DOHH2 (cell line): ENCODE measurements at regions not wholly inside any gene's neighbourhood (a gene's known extent, or its start where the extent isn't known, plus 50 kb on each side); places are given as distances from the start of the nearest gene placed in this dataset.

ENCODE experiments used
- CTCF ChIP-seq: fragments of 200-600 bp; sonication (generic); IDR thresholded peaks from one replicate; pipeline ENCODE4 v1.5.1; 2014; ENCODE audit warnings: antibody characterized with exemption, mild to moderate bottlenecking, low read depth, low read length; ENCODE audit not compliant: poor library complexity, severe bottlenecking
- EZH2phosphoT487 ChIP-seq: fragments of 200-600 bp; sonication (generic); IDR thresholded peaks from 2 replicates; pipeline ENCODE4 v1.6.1; 2017; ENCODE audit warnings: borderline replicate concordance, mild to moderate bottlenecking, antibody characterized with exemption, low read length, moderate library complexity, mixed read lengths

- TF ChIP-seq CTCF (no peak), EZH2phosphoT487 (no peak)
Observed at GRCh38 chr4:164058776-164059445, 564.4 kb downstream of the TMA16 start.
